Body of pancreas (tissue), 4 donors: ENCODE measurements at regions not wholly inside any gene's neighbourhood (a gene's known extent, or its start where the extent isn't known, plus 50 kb on each side); places are given as distances from the start of the nearest gene placed in this dataset.

ENCODE experiments used
- POLR2A ChIP-seq, 3 donors: fragments of 450-650 bp; IDR thresholded peaks; one replicate each; pipeline ENCODE4 v1.6.1; 2016; ENCODE audit warnings: antibody characterized with exemption in 3 of 3, mild to moderate bottlenecking in 2 of 3
- TF ChIP-seq, protein P1 (sequence below), 7 experiments: fragments of 450-650 bp in 4 of 7; fragments of 200-600 bp in 3 of 7; sonication (generic) in 3 of 7; IDR thresholded peaks; one replicate each; pipeline ENCODE4 v1.5.1; 2016 to 2019; ENCODE audit warnings: antibody characterized with exemption in 7 of 7

DNA sequence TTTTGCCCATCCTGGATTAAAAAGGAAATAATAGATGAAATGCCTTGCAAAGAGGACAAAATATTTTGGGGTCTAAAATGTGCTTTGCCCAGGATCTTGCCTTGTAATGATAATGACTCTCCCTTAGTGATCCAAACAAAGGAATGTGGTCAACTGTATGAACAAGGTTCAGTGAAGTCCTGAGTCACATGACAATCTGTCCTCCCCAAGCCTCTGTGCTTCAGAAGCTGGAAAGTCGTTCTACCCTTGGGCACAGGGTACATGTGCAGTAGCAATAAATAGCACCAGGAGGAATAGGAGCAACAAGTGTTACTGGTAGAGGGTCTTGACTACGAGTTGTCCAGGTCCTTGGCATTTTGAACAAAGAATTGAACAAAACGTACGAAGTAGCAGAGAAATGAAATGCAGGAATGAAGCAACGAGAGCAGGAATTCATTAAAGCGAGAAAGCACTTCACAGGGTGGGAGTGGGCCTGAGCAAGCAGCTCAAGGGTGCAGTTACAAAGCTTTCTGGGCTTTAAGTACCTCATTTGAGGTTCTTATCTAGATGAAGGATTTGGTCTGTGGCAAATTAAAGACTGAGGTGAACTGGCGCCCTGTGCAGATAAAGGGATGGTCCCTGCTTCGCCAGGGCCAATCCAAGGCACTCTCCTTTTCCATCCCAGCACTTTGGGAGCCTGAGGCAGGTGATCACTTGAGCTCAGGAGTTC is 65.8 kb downstream of the RESF1 start:
- no peak for TF ChIP-seq POLR2A (IDR thresholded peaks at IDR 0.05)
- TF ChIP-seq, protein P1, sequence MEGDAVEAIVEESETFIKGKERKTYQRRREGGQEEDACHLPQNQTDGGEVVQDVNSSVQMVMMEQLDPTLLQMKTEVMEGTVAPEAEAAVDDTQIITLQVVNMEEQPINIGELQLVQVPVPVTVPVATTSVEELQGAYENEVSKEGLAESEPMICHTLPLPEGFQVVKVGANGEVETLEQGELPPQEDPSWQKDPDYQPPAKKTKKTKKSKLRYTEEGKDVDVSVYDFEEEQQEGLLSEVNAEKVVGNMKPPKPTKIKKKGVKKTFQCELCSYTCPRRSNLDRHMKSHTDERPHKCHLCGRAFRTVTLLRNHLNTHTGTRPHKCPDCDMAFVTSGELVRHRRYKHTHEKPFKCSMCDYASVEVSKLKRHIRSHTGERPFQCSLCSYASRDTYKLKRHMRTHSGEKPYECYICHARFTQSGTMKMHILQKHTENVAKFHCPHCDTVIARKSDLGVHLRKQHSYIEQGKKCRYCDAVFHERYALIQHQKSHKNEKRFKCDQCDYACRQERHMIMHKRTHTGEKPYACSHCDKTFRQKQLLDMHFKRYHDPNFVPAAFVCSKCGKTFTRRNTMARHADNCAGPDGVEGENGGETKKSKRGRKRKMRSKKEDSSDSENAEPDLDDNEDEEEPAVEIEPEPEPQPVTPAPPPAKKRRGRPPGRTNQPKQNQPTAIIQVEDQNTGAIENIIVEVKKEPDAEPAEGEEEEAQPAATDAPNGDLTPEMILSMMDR (IDR thresholded peaks at IDR 0.05): no peak
